Putamen (tissue), 1 donor: ENCODE measurements at regions not wholly inside any gene's neighbourhood (a gene's known extent, or its start where the extent isn't known, plus 50 kb on each side); places are given as distances from the start of the nearest gene placed in this dataset.

ENCODE experiments used
- DNase-seq: peaks from one replicate; pipeline ENCODE4 v3.0.0-alpha.2; 2016; ENCODE audit warnings: low spot score

DNA sequence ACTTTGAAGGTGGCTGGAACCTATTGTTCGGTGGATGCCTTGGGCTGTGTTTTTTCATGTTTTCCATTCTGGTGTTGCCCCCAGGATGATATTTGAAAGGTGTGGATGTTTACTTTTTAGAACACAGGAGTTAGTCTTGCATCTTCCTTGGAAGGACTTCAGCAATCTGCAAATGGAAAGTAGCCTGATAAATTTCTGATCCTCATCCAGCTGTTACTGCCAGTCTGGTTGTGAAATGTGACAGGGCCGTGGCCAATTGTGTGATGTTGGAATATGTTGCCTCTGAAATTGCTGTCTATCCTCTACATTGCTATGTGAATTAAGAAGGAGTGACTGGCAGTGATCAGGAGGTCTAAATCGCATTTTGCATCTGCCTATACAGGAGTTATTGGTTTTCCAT, 382.5 kb upstream of the C2CD4B start:
- no peak for DNase-seq

DNA sequence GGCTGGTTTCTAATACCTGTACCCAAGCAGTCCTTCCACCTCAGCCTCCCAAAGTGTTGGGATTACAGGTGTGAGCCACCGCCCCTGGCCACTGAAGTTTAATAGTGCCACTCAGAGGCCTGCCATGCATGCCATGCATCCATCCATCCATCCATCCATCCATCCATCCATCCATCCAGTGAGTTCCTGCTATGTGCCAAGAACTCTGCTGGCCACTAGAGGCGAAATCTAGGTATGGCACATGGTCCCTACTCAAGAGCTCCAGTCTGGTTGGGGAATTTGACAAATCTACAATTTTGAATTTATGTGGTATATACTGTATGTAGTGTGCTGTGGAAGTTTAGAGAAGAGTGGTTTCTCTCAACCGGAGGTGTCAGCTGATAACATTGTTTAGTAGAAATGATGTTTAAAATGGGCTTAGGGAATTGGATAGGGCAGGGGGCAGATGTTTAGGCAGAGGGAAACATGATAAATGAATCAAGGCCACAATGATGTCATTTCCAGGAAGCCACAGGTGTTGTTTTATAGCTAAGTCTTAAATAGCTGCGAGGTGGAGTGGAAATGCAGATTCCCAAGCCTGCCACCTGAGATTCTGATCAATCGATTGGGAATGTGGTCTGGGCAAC, 384.4 kb upstream of the C2CD4B start:
- no peak for DNase-seq

- DNase-seq = no peak
Observed at GRCh38 chr15:62550106-62550505, 385.0 kb upstream of the C2CD4B start.

DNA sequence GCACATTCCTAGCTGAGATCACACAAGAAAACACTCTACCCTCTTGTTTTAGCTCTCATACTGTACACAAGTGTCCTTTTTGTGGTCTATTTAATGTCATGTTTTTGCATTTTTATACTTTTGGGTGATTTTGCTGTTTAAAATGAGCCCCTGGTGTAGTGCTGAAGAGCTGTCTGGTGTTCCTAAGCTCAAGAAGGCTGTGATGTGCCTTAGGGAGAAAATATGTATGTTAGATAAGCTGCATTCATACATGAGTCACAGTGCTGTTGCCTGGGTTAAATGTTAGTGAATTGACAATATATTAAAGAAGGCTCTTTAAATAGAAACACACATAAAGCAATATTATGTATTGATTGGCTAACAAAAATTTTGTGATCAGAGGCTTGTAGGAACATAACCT, 387.4 kb upstream of the C2CD4B start:
- no peak for DNase-seq

- no peak for DNase-seq
Observed at GRCh38 chr15:62553911-62554563, 389.0 kb upstream of the C2CD4B start.

DNA sequence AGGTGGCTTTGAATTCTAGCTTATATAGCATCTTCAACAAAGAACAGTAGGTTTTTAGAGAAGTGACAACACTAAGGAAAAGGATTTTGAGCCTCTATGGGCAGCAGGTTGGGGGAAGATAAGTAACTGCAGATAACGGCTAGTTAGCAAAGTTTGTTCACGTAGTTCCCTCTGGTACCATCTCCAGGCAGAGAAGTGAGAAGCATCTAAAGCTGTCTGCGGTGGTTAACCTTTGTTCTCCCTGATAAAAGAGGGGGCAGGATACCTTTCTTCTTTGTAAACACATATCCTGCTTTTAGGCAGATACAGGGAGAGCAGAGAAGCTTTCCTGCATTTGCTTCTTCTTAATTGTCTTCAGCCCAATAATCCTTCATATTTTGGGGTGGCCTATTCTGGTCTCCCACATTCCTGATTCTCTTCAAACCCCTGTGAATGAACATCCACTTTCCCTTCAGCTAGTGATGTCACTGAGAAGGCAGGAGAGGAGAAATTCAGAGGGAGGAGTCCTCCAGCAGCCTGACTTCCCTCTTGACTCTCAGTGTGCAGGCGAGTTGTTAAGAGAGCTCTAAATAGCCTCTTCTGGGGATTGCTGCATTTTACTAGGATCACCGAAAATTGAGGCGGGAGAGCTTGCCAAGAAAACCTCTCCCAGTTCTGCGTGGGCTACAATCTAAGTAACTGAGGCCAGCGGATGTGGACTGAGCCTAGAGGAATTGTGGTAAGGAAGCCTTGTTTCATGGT, 393.7 kb upstream of the C2CD4B start:
- no peak for DNase-seq

DNA sequence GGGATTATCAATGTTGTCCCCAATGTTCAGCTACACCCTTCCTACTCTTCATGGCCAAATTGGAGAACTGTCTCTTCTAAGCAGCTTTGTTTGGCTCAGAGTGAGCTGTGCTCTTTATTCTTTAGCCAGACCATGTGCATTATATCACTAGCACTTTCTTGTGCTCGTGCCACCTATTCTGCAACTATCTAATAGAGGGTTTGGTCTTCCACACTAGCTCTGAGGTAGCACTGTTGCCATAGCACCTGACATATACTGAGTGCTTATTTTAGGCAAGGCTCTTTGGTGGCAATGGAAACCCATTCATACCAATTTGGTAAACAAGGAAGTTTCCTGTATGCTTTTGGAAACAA, 394.3 kb upstream of the C2CD4B start:
- DNase-seq = no peak

DNA sequence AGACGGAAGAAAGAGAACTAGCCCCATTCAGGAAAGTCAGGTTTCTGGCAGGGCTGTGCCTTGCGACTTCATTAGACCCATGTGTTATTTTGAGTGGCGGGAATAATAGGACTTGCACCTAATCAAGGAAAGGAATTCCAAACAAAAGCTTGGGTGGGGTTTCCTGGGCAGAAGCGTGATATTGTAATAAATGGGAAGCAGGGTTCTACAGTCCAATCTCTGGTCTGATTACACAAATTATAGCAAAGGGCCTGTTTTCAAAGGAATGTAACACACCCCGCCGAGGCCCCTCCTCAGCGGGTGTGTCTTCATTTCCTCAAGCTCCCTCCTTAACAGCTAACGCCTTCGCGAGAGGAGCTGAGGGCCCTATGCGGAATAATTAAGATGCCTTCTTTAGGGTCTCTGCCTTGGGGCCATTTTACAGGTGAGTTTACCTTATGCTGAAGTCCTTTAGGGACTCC, 396.0 kb upstream of the C2CD4B start:
- DNase-seq = no peak

DNA sequence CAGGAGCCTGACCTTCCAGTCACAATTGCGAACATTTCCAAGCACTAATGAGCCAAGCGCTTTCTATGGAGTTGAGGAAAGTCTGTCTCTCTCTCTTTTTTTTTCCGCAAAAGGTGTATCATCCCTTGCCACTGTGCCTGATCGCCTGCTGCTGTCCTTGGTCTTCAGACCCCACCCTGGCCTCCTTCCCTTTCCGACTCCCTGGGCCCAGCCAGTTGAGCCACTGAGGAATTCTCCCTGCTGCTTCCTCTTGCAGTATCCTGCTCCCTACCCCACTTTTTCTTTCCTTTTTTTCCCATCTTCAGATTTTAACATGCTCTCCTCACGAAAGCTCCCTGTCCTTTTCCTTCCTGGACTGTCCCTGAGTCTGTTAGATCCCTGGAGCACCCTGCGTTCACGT, 396.5 kb upstream of the C2CD4B start:
- no peak for DNase-seq

GRCh38 chr15:62564886-62565633, 400.0 kb upstream of the C2CD4B start:
- no peak for DNase-seq

- DNase-seq = no peak
Observed at GRCh38 chr15:62565634-62566026, 400.5 kb upstream of the C2CD4B start.

DNA sequence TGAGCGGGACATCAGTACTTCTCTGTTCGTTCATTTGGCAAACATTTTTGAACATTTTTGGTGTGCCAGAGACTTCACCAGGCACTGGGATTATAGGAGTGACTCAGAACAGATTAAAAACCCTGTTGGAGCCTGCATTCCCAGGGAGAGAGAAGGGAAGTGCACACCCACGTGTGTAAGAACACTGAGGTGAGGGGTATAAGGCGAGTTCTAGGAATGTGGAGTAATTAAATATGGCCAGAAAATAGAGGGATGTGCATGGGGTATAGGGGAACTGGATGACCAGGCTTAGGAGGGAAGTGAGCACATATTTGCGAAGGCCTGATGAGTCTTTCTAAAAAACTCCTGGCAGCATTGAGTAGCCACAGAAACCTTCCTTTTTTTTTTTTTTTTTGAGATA, 401.2 kb upstream of the C2CD4B start:
- DNase-seq = no peak

GRCh38 chr15:62567501-62567900, 402.4 kb upstream of the C2CD4B start:
- DNase-seq = no peak

DNA sequence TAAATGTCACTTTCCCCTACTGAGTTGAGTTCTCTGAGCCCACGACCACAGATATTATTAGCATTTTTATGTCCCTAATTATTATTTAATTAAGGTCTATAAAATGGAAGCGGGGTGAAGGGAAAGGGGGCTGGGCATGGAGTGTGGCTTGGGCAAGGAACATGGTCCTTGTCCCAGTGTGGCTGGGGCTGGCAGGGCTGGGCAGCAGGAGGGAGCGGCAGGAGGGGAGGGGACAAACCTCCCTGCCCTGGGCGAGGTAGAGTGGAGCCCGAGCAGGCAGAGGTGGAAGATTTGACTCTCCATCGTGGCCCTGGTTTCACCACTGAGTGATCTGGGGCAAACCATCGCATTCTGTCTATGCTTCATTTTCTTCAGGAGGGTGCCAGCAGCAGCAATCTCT, 402.9 kb upstream of the C2CD4B start:
- DNase-seq = no peak

GRCh38 chr15:62568702-62569101, 403.6 kb upstream of the C2CD4B start:
- no peak for DNase-seq

- DNase-seq = no peak
Observed at GRCh38 chr15:62569460-62570404, 404.6 kb upstream of the C2CD4B start.

DNA sequence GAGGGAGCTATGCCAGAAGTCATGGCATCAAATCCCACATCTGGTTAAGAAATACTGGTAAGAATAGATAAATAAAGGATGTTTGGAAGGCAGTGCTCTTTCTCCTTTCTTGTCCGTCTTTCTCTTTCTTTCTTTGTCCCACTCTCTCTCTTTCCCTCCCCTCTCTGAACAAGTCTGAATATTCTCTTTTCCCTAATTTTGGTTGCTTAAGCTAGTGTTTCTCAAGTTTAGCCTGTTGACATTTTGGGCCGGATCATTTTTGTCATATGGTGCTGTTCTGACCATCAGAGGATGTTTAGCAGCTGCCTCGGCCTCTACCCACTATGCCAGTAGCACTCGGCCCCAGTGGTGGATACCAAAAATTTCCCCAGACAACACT, 405.3 kb upstream of the C2CD4B start:
- no peak for DNase-seq

DNA sequence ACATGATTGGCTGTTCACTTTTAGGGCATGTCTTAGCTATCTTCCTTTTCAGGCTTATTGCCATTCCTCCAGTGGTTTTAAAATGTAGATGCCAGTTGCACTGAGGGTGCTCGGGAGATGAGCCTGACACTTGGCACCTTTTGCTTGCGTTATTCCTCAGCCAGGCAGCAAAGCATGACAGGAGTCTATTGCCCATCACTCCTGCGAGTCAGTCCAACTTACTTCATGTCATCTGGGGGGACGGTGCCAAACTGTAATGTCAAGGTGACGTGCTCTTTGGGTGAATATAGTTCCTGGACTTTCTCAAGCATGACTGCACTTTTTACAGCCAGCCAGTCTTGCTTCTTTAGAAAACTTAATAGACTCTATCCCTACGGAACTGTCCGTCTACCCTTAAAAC, 406.0 kb upstream of the C2CD4B start:
- no peak for DNase-seq

- no peak for DNase-seq
Observed at GRCh38 chr15:62572797-62573196, 407.7 kb upstream of the C2CD4B start.

GRCh38 chr15:62573876-62574275, 408.8 kb upstream of the C2CD4B start:
- DNase-seq = no peak

- DNase-seq = no peak
Observed at GRCh38 chr15:62578546-62578945, 413.5 kb upstream of the C2CD4B start.

DNA sequence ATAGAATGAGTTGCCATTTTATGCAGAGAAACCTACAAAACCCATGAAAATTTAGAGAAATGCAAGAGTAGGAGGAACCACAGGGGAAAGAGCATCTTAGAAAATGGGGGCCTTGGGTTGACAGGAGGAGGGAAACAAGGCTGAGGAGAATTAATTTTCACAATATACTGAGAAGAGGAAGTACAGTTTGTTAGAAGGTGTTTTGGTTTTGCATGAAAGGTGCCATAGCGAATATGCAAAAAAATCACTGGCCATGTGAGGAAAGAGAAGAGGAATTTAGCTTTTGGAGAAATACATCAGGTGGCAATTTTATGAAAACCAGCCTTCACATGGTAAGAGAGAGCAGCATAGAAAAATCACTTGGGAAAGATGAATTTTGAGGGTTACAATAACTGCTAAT, 413.9 kb upstream of the C2CD4B start:
- DNase-seq = no peak
